ENCODE measurements at regions not wholly inside any gene's neighbourhood (a gene's known extent, or its start where the extent isn't known, plus 50 kb on each side); places are given as distances from the start of the nearest gene placed in this dataset.

DNA sequence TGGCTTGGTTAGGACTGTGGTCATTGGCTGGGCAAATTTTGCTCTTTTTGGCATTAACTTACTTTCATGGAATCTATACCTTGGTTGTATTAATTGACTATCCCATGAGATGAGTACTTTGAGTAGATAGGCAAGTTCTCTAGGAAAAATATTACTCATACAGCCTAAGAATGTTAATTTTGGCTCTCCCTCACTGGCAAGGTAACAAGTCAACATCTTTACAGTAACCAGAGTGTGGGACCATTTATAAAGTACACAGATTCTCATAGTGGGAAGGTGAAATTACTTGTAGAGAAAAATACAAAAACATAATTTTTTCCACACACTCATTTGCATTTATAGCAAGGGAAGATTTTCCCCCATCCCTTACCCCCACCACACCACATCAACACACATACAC, 154.6 kb upstream of the ZNF608 start:
- TF ChIP-seq NFIC (IDR thresholded peaks at IDR 0.05) (no peak), RAD21 (IDR thresholded peaks at IDR 0.05; ENCODE audit: low read depth) (no peak)
- TF ChIP-seq, protein P1, sequence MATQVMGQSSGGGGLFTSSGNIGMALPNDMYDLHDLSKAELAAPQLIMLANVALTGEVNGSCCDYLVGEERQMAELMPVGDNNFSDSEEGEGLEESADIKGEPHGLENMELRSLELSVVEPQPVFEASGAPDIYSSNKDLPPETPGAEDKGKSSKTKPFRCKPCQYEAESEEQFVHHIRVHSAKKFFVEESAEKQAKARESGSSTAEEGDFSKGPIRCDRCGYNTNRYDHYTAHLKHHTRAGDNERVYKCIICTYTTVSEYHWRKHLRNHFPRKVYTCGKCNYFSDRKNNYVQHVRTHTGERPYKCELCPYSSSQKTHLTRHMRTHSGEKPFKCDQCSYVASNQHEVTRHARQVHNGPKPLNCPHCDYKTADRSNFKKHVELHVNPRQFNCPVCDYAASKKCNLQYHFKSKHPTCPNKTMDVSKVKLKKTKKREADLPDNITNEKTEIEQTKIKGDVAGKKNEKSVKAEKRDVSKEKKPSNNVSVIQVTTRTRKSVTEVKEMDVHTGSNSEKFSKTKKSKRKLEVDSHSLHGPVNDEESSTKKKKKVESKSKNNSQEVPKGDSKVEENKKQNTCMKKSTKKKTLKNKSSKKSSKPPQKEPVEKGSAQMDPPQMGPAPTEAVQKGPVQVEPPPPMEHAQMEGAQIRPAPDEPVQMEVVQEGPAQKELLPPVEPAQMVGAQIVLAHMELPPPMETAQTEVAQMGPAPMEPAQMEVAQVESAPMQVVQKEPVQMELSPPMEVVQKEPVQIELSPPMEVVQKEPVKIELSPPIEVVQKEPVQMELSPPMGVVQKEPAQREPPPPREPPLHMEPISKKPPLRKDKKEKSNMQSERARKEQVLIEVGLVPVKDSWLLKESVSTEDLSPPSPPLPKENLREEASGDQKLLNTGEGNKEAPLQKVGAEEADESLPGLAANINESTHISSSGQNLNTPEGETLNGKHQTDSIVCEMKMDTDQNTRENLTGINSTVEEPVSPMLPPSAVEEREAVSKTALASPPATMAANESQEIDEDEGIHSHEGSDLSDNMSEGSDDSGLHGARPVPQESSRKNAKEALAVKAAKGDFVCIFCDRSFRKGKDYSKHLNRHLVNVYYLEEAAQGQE (IDR thresholded peaks at IDR 0.05; ENCODE audit: low read depth), result no peak
